Thyroid gland (tissue), 4 donors: ENCODE measurements at regions not wholly inside any gene's neighbourhood (a gene's known extent, or its start where the extent isn't known, plus 50 kb on each side); places are given as distances from the start of the nearest gene placed in this dataset.

Experiments
- CTCF ChIP-seq, 6 experiments: fragments of 200-600 bp in 3 of 6; fragments of 450-650 bp in 3 of 6; sonication (generic) in 3 of 6; IDR thresholded peaks; one replicate each; pipeline ENCODE4 v1.5.1; 2016 to 2019; ENCODE audit warnings: antibody characterized with exemption in 6 of 6, mild to moderate bottlenecking in 2 of 6, inconsistent platforms in 1 of 6, moderate library complexity in 1 of 6
- POLR2A ChIP-seq, 2 donors: fragments of 450-650 bp; IDR thresholded peaks; one replicate each; pipeline ENCODE4 v1.6.1; 2017; ENCODE audit warnings: antibody characterized with exemption in 2 of 2, mild to moderate bottlenecking in 2 of 2, moderate library complexity in 1 of 2

- no peak for TF ChIP-seq POLR2A (IDR thresholded peaks at IDR 0.05)
- no peak for TF ChIP-seq CTCF (IDR thresholded peaks at IDR 0.05)
Observed at GRCh38 chr2:221931251-221931991, 359.3 kb upstream of the EPHA4 start.
